HepG2 (cell line): ENCODE measurements at regions not wholly inside any gene's neighbourhood (a gene's known extent, or its start where the extent isn't known, plus 50 kb on each side); places are given as distances from the start of the nearest gene placed in this dataset.

Experiments used
- ATAC-seq: fragments of 200-7000 bp; cut with Tn5 transposase; 3 replicates; pipeline ENCODE4 v1.9.1; 2020; ENCODE audit warnings: mild to moderate bottlenecking, moderate library complexity
- BruUV-seq: library from RNA; stranded (reverse); fragments of 400-500 nt; replicated peaks from 2 replicates; lab custom pipeline; 2021; lab: Mats Ljungman, UMichigan
- CTCF ChIA-PET: fragments of 300-600 bp; formaldehyde crosslinking; extraction: SDS; loops from one replicate; lab custom pipeline; 2021; ENCODE audit warnings: low total read pairs, inconsistent platforms, low intra/inter-chr PET ratio; lab: Yijun Ruan, JAX
- POLR2A ChIA-PET: fragments of 350-600 bp; sonication (Branson Sonifier 250); formaldehyde crosslinking; loops from one replicate; lab custom pipeline; 2020; ENCODE audit warnings: antibody characterized with exemption, inconsistent platforms; lab: Yijun Ruan, JAX
- DNase-seq: peaks from one replicate; pipeline ENCODE4 v3.0.0-alpha.2; 2015; ENCODE audit warnings: low spot score
- FAIRE-seq: peaks from 3 replicates; lab custom pipeline; 2011; peaks lifted over from hg19 to GRCh38; lab: Jason Lieb, UNC
- H2AFZ ChIP-seq: one replicate; pipeline ENCODE4 v1.6.1; 2011; ENCODE audit warnings: low read length, inconsistent platforms
- H3K27ac ChIP-seq: fragments of 300-600 bp; 3 replicates; pipeline ENCODE4 v1.8.0; 2011; ENCODE audit warnings: mixed run types, mild to moderate bottlenecking, mixed read lengths, low read length, inconsistent platforms; ENCODE audit not compliant: insufficient read depth; ENCODE audit errors: extremely low read length
- H3K27me3 ChIP-seq, 2 experiments: fragments of 200-600 bp in 1 of 2; 2 replicates in 1 of 2; 3 replicates in 1 of 2; pipeline versions ENCODE4 v1.6.0 to v1.8.0; 2011; ENCODE audit warnings: low read length in 2 of 2, mild to moderate bottlenecking in 2 of 2, moderate library complexity in 2 of 2, inconsistent platforms in 1 of 2; ENCODE audit not compliant: insufficient read depth in 2 of 2, control insufficient read depth in 1 of 2
- H3K36me3 ChIP-seq, 2 experiments: fragments of 200-600 bp in 1 of 2; replicated peaks in 1 of 2; 2 replicates in 1 of 2; 3 replicates in 1 of 2; pipeline versions ENCODE4 v1.5.1 to v1.8.0; 2011; ENCODE audit warnings: low read length in 2 of 2, inconsistent platforms in 1 of 2; ENCODE audit not compliant: insufficient read depth in 2 of 2, control insufficient read depth in 1 of 2
- H3K4me1 ChIP-seq: 2 replicates; pipeline ENCODE4 v1.5.1; 2012; ENCODE audit warnings: low read length, inconsistent platforms; ENCODE audit not compliant: insufficient read depth
- H3K4me2 ChIP-seq: 2 replicates; pipeline ENCODE4 v1.6.0; 2011; ENCODE audit warnings: low read depth, low read length, inconsistent platforms
- H3K4me3 ChIP-seq, 3 experiments: fragments of 200-600 bp in 1 of 3; sonication (generic), shearing (Covaris generic) in 1 of 3; replicated peaks in 1 of 3; 2 replicates each; pipeline ENCODE4 v1.5.1; 2011 to 2016; ENCODE audit warnings: low read length in 3 of 3, inconsistent platforms in 2 of 3, low read depth in 2 of 3, mild to moderate bottlenecking in 2 of 3, control low read depth in 1 of 3, mixed read lengths in 1 of 3; ENCODE audit not compliant: insufficient read depth in 1 of 3
- H3K79me2 ChIP-seq: one replicate; pipeline ENCODE4 v1.6.1; 2011; ENCODE audit warnings: low read length, inconsistent platforms; ENCODE audit not compliant: insufficient read depth
- H3K9ac ChIP-seq: 2 replicates; pipeline ENCODE4 v1.6.0; 2011; ENCODE audit warnings: mild to moderate bottlenecking, low read depth, low read length, inconsistent platforms; ENCODE audit not compliant: insufficient read depth
- H3K9me3 ChIP-seq: 2 replicates; pipeline ENCODE4 v1.5.1; 2012; ENCODE audit warnings: mild to moderate bottlenecking, low read length
- H4K20me1 ChIP-seq: 2 replicates; pipeline ENCODE4 v1.6.0; 2011; ENCODE audit warnings: inconsistent platforms, mild to moderate bottlenecking, low read length, moderate library complexity; ENCODE audit not compliant: insufficient read depth
- ASH2L ChIP-seq: fragments of 300-600, 200-600 bp; sonication (generic); IDR thresholded peaks from 2 replicates; pipeline ENCODE4 v1.7.0; 2017; ENCODE audit warnings: low read depth, mild to moderate bottlenecking, moderate library complexity, mixed read lengths, low read length; ENCODE audit not compliant: insufficient read length
- CCDC6 ChIP-seq: sonication (generic); formaldehyde crosslinking; IDR thresholded peaks from 2 replicates; pipeline ENCODE4 v1.8.1; 2022; ENCODE audit warnings: mild to moderate bottlenecking, missing genetic modification reagents, moderate library complexity
- FOXK1 ChIP-seq: sonication (generic); formaldehyde crosslinking; IDR thresholded peaks from 2 replicates; pipeline ENCODE4 v1.4.0; 2020; ENCODE audit warnings: low read depth, missing genetic modification reagents, borderline replicate concordance
- GTF2F1 ChIP-seq: fragments of 150-350 bp; IDR thresholded peaks from 2 replicates; pipeline ENCODE4 v1.6.1; 2014; ENCODE audit warnings: low read length
- MAFG ChIP-seq: sonication (generic); formaldehyde crosslinking; IDR thresholded peaks from 2 replicates; pipeline ENCODE4 v1.5.1; 2020; ENCODE audit warnings: mild to moderate bottlenecking, missing genetic modification reagents
- MTA3 ChIP-seq: sonication (generic); formaldehyde crosslinking; IDR thresholded peaks from 2 replicates; pipeline ENCODE4 v1.4.0; 2020; ENCODE audit warnings: missing genetic modification reagents
- PRMT3 ChIP-seq: sonication (generic); formaldehyde crosslinking; IDR thresholded peaks from 2 replicates; pipeline ENCODE4 v1.8.1; 2022; ENCODE audit warnings: low read depth, mild to moderate bottlenecking, moderate library complexity, missing genetic modification reagents, borderline replicate concordance
- RBM39 ChIP-seq: fragments of 200-400 bp; formaldehyde crosslinking; IDR thresholded peaks from one replicate; pipeline ENCODE4 v1.6.1; 2018; ENCODE audit warnings: antibody characterized with exemption, mild to moderate bottlenecking, low read depth, low read length; ENCODE audit not compliant: poor library complexity, severe bottlenecking
- ZNF24 ChIP-seq: fragments of 450-650 bp; IDR thresholded peaks from 2 replicates; pipeline ENCODE4 v1.6.1; 2017; ENCODE audit warnings: antibody characterized with exemption, mild to moderate bottlenecking
- ZNF30 ChIP-seq: sonication (generic); formaldehyde crosslinking; IDR thresholded peaks from 2 replicates; pipeline ENCODE4 v1.5.0; 2020; ENCODE audit warnings: mild to moderate bottlenecking, missing genetic modification reagents
- ZSCAN31 ChIP-seq: sonication (generic); formaldehyde crosslinking; IDR thresholded peaks from 2 replicates; pipeline ENCODE4 v1.5.0; 2020; ENCODE audit warnings: low read depth, mild to moderate bottlenecking, missing genetic modification reagents
- WGBS: methylation state at CpG from one replicate; pipeline ENCODE4 v1.1.6; 2017; ENCODE audit warnings: low lambda C conversion rate; 5-methylcytosine and 5-hydroxymethylcytosine counted together
- in situ Hi-C: cut with HindIII; loops from 2 replicates; pipeline ENCODE4 v1.10.0; 2017; ENCODE audit warnings: low pct_unique_long_range_greater_than_20kb; ENCODE audit not compliant: extremely low pct_ligation_motif_present
- intact Hi-C: fragments of 100-400 bp; cut with micrococcal nuclease; formaldehyde crosslinking; loops from one replicate; pipeline ENCODE4 v1.10.0; 2022; ENCODE audit not compliant: unreplicated experiment
- TF ChIP-seq, protein P1 (sequence below): sonication (generic); formaldehyde crosslinking; IDR thresholded peaks from 2 replicates; pipeline ENCODE4 v1.4.0; 2020; ENCODE audit warnings: missing genetic modification reagents, borderline replicate concordance
- TF ChIP-seq, protein P2 (sequence below): sonication (generic); formaldehyde crosslinking; IDR thresholded peaks from 2 replicates; pipeline ENCODE4 v1.5.0; 2020; ENCODE audit warnings: mild to moderate bottlenecking, missing genetic modification reagents
- TF ChIP-seq, protein P3 (sequence below): sonication (generic); formaldehyde crosslinking; IDR thresholded peaks from 2 replicates; pipeline ENCODE4 v1.5.1; 2020; ENCODE audit warnings: missing genetic modification reagents, mild to moderate bottlenecking, borderline replicate concordance
- TF ChIP-seq, protein P4 (sequence below): sonication (generic); IDR thresholded peaks from 2 replicates; pipeline ENCODE4 v1.6.1; 2016; ENCODE audit warnings: low read depth, borderline replicate concordance
- TF ChIP-seq, protein P5 (sequence below): sonication (generic); formaldehyde crosslinking; IDR thresholded peaks from 2 replicates; pipeline ENCODE4 v1.5.0; 2020; ENCODE audit warnings: missing genetic modification reagents

DNA sequence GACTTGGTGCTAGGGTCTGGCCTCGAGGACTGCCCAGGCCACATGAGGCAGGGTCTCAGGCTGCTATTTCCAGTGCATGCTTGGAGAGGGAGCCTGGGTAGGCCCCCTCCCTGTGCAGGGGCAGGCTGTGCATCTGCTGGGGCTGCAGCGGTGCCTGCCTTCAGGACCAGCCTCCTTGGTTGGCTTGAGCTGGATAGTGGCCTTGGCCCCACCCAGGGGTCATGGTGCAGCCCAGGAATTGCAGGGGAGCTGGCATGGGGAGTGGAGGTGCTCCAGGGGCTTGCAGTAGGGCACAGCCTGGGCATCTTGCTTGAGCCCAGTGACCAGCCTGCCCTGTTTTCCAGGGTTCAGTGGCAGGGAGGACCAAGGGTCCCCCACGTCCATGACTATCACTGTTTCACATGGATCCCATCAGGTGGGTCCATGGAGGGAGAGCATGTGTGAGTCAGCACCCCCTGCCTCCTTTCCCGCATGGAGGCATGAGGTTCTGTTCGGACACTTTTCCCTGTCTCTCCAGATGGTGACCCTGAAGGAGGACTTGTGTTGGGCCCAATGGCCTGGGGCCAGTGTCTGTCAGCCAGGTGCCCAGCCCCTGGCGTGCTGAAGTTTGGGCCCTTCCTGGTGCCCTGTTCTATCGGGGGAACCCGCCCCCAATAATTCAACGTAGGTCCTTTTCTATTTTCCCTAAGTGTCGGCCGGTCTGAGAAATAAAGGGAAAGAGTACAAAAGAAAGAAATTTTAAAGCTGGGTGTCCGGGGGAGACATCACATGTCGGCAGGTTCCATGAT, 218.6 kb downstream of the SNRPN start:
- intact Hi-C loops = no loop called here
- FAIRE-seq = no peak
- WGBS = 34% methylated on average over 10 of the region's 13 CpGs
- Histone ChIP-seq H3K9me3 (peaks cover 92% of the 10 kb centered on the region), H4K20me1 (no peaks in the 10 kb centered on the region), H3K79me2 (no peaks in the 10 kb centered on the region), H3K36me3 (no peaks in the 10 kb centered on the region), H3K27me3 (no peaks in the 10 kb centered on the region; a peak in 1 of 5 replicates), H3K27ac (no peak overlapping the region), H3K4me2 (no peak overlapping the region), H3K4me1 (no peaks in the 10 kb centered on the region), H3K9ac (no peak overlapping the region), H3K4me3 (no peak overlapping the region), H2AFZ (no peak overlapping the region)
- in situ Hi-C loops = no loop called here
- ChIA-PET POLR2A (no interaction called here), CTCF (no interaction called here)
- BruUV-seq = no TSS peak
- no peak for ATAC-seq
- no peak for DNase-seq
- TF ChIP-seq, protein P1, sequence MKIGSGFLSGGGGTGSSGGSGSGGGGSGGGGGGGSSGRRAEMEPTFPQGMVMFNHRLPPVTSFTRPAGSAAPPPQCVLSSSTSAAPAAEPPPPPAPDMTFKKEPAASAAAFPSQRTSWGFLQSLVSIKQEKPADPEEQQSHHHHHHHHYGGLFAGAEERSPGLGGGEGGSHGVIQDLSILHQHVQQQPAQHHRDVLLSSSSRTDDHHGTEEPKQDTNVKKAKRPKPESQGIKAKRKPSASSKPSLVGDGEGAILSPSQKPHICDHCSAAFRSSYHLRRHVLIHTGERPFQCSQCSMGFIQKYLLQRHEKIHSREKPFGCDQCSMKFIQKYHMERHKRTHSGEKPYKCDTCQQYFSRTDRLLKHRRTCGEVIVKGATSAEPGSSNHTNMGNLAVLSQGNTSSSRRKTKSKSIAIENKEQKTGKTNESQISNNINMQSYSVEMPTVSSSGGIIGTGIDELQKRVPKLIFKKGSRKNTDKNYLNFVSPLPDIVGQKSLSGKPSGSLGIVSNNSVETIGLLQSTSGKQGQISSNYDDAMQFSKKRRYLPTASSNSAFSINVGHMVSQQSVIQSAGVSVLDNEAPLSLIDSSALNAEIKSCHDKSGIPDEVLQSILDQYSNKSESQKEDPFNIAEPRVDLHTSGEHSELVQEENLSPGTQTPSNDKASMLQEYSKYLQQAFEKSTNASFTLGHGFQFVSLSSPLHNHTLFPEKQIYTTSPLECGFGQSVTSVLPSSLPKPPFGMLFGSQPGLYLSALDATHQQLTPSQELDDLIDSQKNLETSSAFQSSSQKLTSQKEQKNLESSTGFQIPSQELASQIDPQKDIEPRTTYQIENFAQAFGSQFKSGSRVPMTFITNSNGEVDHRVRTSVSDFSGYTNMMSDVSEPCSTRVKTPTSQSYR (CRISPR knock-in tag) = no peak
- TF ChIP-seq, protein P2, sequence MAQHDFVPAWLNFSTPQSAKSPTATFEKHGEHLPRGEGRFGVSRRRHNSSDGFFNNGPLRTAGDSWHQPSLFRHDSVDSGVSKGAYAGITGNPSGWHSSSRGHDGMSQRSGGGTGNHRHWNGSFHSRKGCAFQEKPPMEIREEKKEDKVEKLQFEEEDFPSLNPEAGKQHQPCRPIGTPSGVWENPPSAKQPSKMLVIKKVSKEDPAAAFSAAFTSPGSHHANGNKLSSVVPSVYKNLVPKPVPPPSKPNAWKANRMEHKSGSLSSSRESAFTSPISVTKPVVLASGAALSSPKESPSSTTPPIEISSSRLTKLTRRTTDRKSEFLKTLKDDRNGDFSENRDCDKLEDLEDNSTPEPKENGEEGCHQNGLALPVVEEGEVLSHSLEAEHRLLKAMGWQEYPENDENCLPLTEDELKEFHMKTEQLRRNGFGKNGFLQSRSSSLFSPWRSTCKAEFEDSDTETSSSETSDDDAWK (CRISPR knock-in tag) = no peak
- TF ChIP-seq ZNF30 (CRISPR knock-in tag) (no peak), PRMT3 (CRISPR knock-in tag) (no peak), ZSCAN31 (CRISPR knock-in tag) (no peak), GTF2F1 (no peak), ZNF24 (no peak), MAFG (no peak), MTA3 (CRISPR knock-in tag) (no peak), CCDC6 (CRISPR knock-in tag) (no peak), RBM39 (no peak), FOXK1 (CRISPR knock-in tag) (no peak), ASH2L (no peak)
- TF ChIP-seq, protein P3, sequence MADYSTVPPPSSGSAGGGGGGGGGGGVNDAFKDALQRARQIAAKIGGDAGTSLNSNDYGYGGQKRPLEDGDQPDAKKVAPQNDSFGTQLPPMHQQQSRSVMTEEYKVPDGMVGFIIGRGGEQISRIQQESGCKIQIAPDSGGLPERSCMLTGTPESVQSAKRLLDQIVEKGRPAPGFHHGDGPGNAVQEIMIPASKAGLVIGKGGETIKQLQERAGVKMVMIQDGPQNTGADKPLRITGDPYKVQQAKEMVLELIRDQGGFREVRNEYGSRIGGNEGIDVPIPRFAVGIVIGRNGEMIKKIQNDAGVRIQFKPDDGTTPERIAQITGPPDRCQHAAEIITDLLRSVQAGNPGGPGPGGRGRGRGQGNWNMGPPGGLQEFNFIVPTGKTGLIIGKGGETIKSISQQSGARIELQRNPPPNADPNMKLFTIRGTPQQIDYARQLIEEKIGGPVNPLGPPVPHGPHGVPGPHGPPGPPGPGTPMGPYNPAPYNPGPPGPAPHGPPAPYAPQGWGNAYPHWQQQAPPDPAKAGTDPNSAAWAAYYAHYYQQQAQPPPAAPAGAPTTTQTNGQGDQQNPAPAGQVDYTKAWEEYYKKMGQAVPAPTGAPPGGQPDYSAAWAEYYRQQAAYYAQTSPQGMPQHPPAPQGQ = no peak
- TF ChIP-seq, protein P4, sequence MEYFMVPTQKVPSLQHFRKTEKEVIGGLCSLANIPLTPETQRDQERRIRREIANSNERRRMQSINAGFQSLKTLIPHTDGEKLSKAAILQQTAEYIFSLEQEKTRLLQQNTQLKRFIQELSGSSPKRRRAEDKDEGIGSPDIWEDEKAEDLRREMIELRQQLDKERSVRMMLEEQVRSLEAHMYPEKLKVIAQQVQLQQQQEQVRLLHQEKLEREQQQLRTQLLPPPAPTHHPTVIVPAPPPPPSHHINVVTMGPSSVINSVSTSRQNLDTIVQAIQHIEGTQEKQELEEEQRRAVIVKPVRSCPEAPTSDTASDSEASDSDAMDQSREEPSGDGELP = no peak
- TF ChIP-seq, protein P5, sequence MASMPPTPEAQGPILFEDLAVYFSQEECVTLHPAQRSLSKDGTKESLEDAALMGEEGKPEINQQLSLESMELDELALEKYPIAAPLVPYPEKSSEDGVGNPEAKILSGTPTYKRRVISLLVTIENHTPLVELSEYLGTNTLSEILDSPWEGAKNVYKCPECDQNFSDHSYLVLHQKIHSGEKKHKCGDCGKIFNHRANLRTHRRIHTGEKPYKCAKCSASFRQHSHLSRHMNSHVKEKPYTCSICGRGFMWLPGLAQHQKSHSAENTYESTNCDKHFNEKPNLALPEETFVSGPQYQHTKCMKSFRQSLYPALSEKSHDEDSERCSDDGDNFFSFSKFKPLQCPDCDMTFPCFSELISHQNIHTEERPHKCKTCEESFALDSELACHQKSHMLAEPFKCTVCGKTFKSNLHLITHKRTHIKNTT (CRISPR knock-in tag) = no peak
